OCI-LY7 (cell line): ENCODE measurements at regions not wholly inside any gene's neighbourhood (a gene's known extent, or its start where the extent isn't known, plus 50 kb on each side); places are given as distances from the start of the nearest gene placed in this dataset.

ENCODE experiments used
- BruUV-seq: library from RNA; stranded (reverse); fragments of 400-500 nt; replicated peaks from 2 replicates; lab custom pipeline; 2021; lab: Mats Ljungman, UMichigan
- CTCF ChIA-PET: fragments of 300-600 bp; sonication (Branson Sonifier 250); formaldehyde crosslinking; loops from one replicate; lab custom pipeline; 2022; ENCODE audit warnings: antibody characterized with exemption; ENCODE audit not compliant: unreplicated experiment; lab: Charles Lee
- POLR2A ChIA-PET: fragments of 300-600 bp; sonication (Branson Sonifier 250); formaldehyde crosslinking; loops from one replicate; lab custom pipeline; 2022; ENCODE audit warnings: antibody characterized with exemption; lab: Charles Lee
- DNase-seq: peaks from one replicate; pipeline ENCODE4 v3.0.0-alpha.2; 2015; ENCODE audit warnings: low spot score
- H2AFZ ChIP-seq: fragments of 200-600 bp; sonication (generic), shearing (Covaris generic); 2 replicates; pipeline ENCODE4 v1.6.1; 2014; ENCODE audit warnings: mild to moderate bottlenecking, antibody characterized with exemption, low read length, moderate library complexity
- H3K27ac ChIP-seq: fragments of 200-600 bp; sonication (generic); 2 replicates; pipeline ENCODE4 v1.5.1; 2014; ENCODE audit warnings: mixed run types, low read depth, mild to moderate bottlenecking, moderate library complexity, low read length, inconsistent platforms; ENCODE audit not compliant: poor library complexity, severe bottlenecking
- H3K36me3 ChIP-seq: fragments of 200-600 bp; sonication (generic); 2 replicates; pipeline ENCODE4 v1.6.1; 2014; ENCODE audit warnings: mild to moderate bottlenecking, antibody characterized with exemption, low read length, moderate library complexity, mixed read lengths; ENCODE audit not compliant: insufficient read depth
- H3K4me1 ChIP-seq: fragments of 200-600 bp; sonication (generic); 2 replicates; pipeline ENCODE4 v1.5.1; 2014; ENCODE audit warnings: mild to moderate bottlenecking, low read length; ENCODE audit not compliant: insufficient read depth, poor library complexity, severe bottlenecking
- H3K4me2 ChIP-seq: fragments of 200-600 bp; sonication (generic); 2 replicates; pipeline ENCODE4 v1.6.1; 2014; ENCODE audit warnings: mild to moderate bottlenecking, low read length
- H3K4me3 ChIP-seq: fragments of 200-600 bp; sonication (generic); 2 replicates; pipeline ENCODE4 v1.5.1; 2014; ENCODE audit warnings: mild to moderate bottlenecking, low read depth, low read length; ENCODE audit not compliant: poor library complexity, severe bottlenecking
- H3K79me2 ChIP-seq: fragments of 200-600 bp; sonication (generic); 2 replicates; pipeline ENCODE4 v1.6.1; 2016; ENCODE audit warnings: low read depth, mild to moderate bottlenecking, low read length, moderate library complexity, mixed read lengths; ENCODE audit not compliant: insufficient read depth
- H3K9me2 ChIP-seq: fragments of 200-600 bp; sonication (generic); 2 replicates; pipeline ENCODE4 v1.6.1; 2016; ENCODE audit warnings: mild to moderate bottlenecking, low read length, mixed read lengths; ENCODE audit not compliant: insufficient read depth
- H3K9me3 ChIP-seq: fragments of 200-600 bp; sonication (generic); 2 replicates; pipeline ENCODE4 v1.6.1; 2014; ENCODE audit warnings: mild to moderate bottlenecking, mixed run types, low read length, mixed read lengths
- H4K20me1 ChIP-seq: fragments of 200-600 bp; sonication (generic); 2 replicates; pipeline ENCODE4 v1.6.1; 2014; ENCODE audit warnings: mild to moderate bottlenecking, antibody characterized with exemption, low read length, moderate library complexity, mixed read lengths; ENCODE audit not compliant: insufficient read depth
- CTCF ChIP-seq: fragments of 200-600 bp; sonication (generic); conservative IDR thresholded peaks from 2 replicates; pipeline ENCODE4 v1.5.1; 2014; ENCODE audit warnings: mild to moderate bottlenecking, antibody characterized with exemption, low read length, moderate library complexity, mixed read lengths
- EZH2phosphoT487 ChIP-seq: fragments of 200-600 bp; sonication (generic); IDR thresholded peaks from 2 replicates; pipeline ENCODE4 v1.6.1; 2018; ENCODE audit warnings: low read depth, borderline replicate concordance, mild to moderate bottlenecking, mixed run types, antibody characterized with exemption, low read length, moderate library complexity, mixed read lengths
- intact Hi-C: fragments of 100-400 bp; cut with micrococcal nuclease; formaldehyde crosslinking; loops from one replicate; pipeline ENCODE4 v1.10.0; 2022; ENCODE audit not compliant: unreplicated experiment

GRCh38 chr1:166221316-166221715 lies 54.5 kb upstream of the FAM78B start:
- CTCF ChIA-PET = no interaction called here
- Histone ChIP-seq H3K9me2 (no peaks in the 10 kb centered on the region), H2AFZ (no peak overlapping the region), H3K4me3 (no peak overlapping the region), H3K4me2 (no peak overlapping the region), H3K36me3 (no peaks in the 10 kb centered on the region), H3K27ac (no peak overlapping the region), H4K20me1 (no peaks in the 10 kb centered on the region), H3K4me1 (no peaks in the 10 kb centered on the region), H3K9me3 (no peaks in the 10 kb centered on the region), H3K79me2 (no peaks in the 10 kb centered on the region)
- no peak for TF ChIP-seq CTCF
- no peak for TF ChIP-seq EZH2phosphoT487
- BruUV-seq = no TSS peak
- intact Hi-C loops = no loop called here
- POLR2A ChIA-PET = interaction anchor here (0.6 kb wide), 1 partner anchor 1851 kb away, joined by 3 read pairs; no protein-coding TSS in a partner anchor
- DNase-seq = no peak

- Histone ChIP-seq H4K20me1 (no peaks in the 10 kb centered on the region), H3K4me2 (no peak overlapping the region), H3K36me3 (no peaks in the 10 kb centered on the region), H3K27ac (no peak overlapping the region), H3K79me2 (no peaks in the 10 kb centered on the region), H3K4me1 (no peaks in the 10 kb centered on the region), H3K9me3 (no peaks in the 10 kb centered on the region), H2AFZ (no peak overlapping the region), H3K4me3 (no peak overlapping the region), H3K9me2 (no peaks in the 10 kb centered on the region)
- intact Hi-C loops = no loop called here
- no peak for TF ChIP-seq CTCF
- TF ChIP-seq EZH2phosphoT487 = no peak
- no TSS peak for BruUV-seq
- DNase-seq = no peak
- ChIA-PET POLR2A (no interaction called here), CTCF (no interaction called here)
These were observed 67.1 kb upstream of the FAM78B start for GRCh38 chr1:166233750-166234366.

- ChIA-PET POLR2A (no interaction called here), CTCF (no interaction called here)
- no TSS peak for BruUV-seq
These were observed 68.9 kb upstream of the FAM78B start for GRCh38 chr1:166235728-166236127.

More at GRCh38 chr1:166235728-166236127, 68.9 kb upstream of the FAM78B start:
- H4K20me1 ChIP-seq = no peaks in the 10 kb centered on the region
- H3K9me3 ChIP-seq = no peaks in the 10 kb centered on the region
- no peak for DNase-seq
- H3K4me1 ChIP-seq = no peaks in the 10 kb centered on the region
- intact Hi-C loops = no loop called here
- H3K9me2 ChIP-seq = no peaks in the 10 kb centered on the region
- TF ChIP-seq EZH2phosphoT487 (no peak), CTCF (no peak)
- H3K27ac ChIP-seq = no peak overlapping the region
- no peaks in the 10 kb centered on the region for H3K79me2 ChIP-seq
- H3K4me2 ChIP-seq = no peak overlapping the region
- H2AFZ ChIP-seq = no peak overlapping the region
- H3K36me3 ChIP-seq = no peaks in the 10 kb centered on the region
- no peak overlapping the region for H3K4me3 ChIP-seq
